Mucosa of rectum (tissue), 2 donors: ENCODE measurements at regions not wholly inside any gene's neighbourhood (a gene's known extent, or its start where the extent isn't known, plus 50 kb on each side); places are given as distances from the start of the nearest gene placed in this dataset.
"Not testable (repeated sequence)": the region's sequence is repeated elsewhere in the genome, so short reads cannot be mapped to it uniquely, and the experiment has no call there.

Experiments
- H3K27ac ChIP-seq, 2 donors: one replicate each; pipeline ENCODE4 v1.7.0; 2013; ENCODE audit warnings: inconsistent platforms in 2 of 2, low read depth in 2 of 2, low read length in 2 of 2
- H3K27me3 ChIP-seq, 2 donors: one replicate each; pipeline ENCODE4 v1.7.0; 2013; ENCODE audit warnings: low read length in 2 of 2; ENCODE audit not compliant: control insufficient read depth in 2 of 2, insufficient read depth in 2 of 2
- H3K36me3 ChIP-seq, 2 donors: one replicate each; pipeline ENCODE4 v1.7.0; 2013; ENCODE audit warnings: low read length in 2 of 2; ENCODE audit not compliant: control insufficient read depth in 2 of 2, insufficient read depth in 2 of 2
- H3K4me1 ChIP-seq, 2 donors: one replicate each; pipeline ENCODE4 v1.7.0; 2013; ENCODE audit warnings: low read length in 2 of 2, mild to moderate bottlenecking in 1 of 2; ENCODE audit not compliant: control insufficient read depth in 2 of 2, insufficient read depth in 2 of 2
- H3K4me3 ChIP-seq, 2 donors: one replicate each; pipeline ENCODE4 v1.7.0; 2013; ENCODE audit warnings: low read length in 2 of 2
- H3K9ac ChIP-seq, 2 donors: one replicate each; pipeline ENCODE4 v1.7.0; 2013; ENCODE audit warnings: low read length in 2 of 2, low read depth in 1 of 2, mild to moderate bottlenecking in 1 of 2
- H3K9me3 ChIP-seq, 2 donors: one replicate each; pipeline ENCODE4 v1.7.0; 2013; ENCODE audit warnings: low read length in 2 of 2; ENCODE audit not compliant: control insufficient read depth in 2 of 2
- donor health status: healthy.
- donor health status: Normal muscosa, but diverticular disease.

- no peaks in the 10 kb centered on the region for H3K27me3 ChIP-seq
- no peak overlapping the region for H3K4me3 ChIP-seq
- no peaks in the 10 kb centered on the region for H3K36me3 ChIP-seq
- no peaks in the 10 kb centered on the region for H3K4me1 ChIP-seq
- no peak overlapping the region for H3K27ac ChIP-seq
- H3K9me3 ChIP-seq, result no peaks in the 10 kb centered on the region
- H3K9ac ChIP-seq, result no peak overlapping the region
Measured at GRCh38 chr5:174559566-174560090, 164.8 kb upstream of the MSX2 start.

DNA sequence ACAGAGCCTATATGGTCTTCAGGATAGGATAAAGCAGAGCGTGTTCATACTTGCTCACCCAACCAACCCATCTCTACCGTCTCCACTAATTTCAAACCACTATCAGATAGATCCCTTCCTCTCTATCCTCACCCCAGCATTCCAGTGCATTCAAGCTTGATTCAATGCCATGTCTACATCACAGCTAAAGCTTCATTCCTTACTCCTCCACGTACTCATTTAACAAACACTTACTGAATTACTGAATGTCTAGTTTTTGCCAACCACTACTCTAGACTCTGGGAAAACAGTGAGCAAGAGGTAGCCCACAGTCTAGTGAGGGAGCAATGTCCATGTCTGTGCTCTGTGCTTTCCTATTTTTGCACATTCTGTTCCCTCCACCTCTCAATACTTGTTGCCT, 163.5 kb upstream of the MSX2 start:
- H3K27ac ChIP-seq, result no peak overlapping the region
- no peaks in the 10 kb centered on the region for H3K4me1 ChIP-seq
- H3K27me3 ChIP-seq, result no peaks in the 10 kb centered on the region
- no peak overlapping the region for H3K4me3 ChIP-seq
- H3K9me3 ChIP-seq, result no peaks in the 10 kb centered on the region
- H3K9ac ChIP-seq, result no peak overlapping the region
- no peaks in the 10 kb centered on the region for H3K36me3 ChIP-seq

- not testable (repeated sequence) for H3K27me3 ChIP-seq, H3K4me1 ChIP-seq, H3K36me3 ChIP-seq
Measured at GRCh38 chr5:174563040-174563439, 161.3 kb upstream of the MSX2 start.

GRCh38 chr5:174563899-174564298, 160.5 kb upstream of the MSX2 start:
- Histone ChIP-seq H3K27ac (no peak overlapping the region), H3K27me3 (no peaks in the 10 kb centered on the region), H3K36me3 (no peaks in the 10 kb centered on the region), H3K9ac (no peak overlapping the region), H3K4me3 (no peak overlapping the region), H3K4me1 (no peaks in the 10 kb centered on the region), H3K9me3 (no peaks in the 10 kb centered on the region)

More at GRCh38 chr5:174563040-174563439, 161.3 kb upstream of the MSX2 start:
- not testable (repeated sequence) for H3K27ac ChIP-seq, H3K9ac ChIP-seq, H3K9me3 ChIP-seq, H3K4me3 ChIP-seq

DNA sequence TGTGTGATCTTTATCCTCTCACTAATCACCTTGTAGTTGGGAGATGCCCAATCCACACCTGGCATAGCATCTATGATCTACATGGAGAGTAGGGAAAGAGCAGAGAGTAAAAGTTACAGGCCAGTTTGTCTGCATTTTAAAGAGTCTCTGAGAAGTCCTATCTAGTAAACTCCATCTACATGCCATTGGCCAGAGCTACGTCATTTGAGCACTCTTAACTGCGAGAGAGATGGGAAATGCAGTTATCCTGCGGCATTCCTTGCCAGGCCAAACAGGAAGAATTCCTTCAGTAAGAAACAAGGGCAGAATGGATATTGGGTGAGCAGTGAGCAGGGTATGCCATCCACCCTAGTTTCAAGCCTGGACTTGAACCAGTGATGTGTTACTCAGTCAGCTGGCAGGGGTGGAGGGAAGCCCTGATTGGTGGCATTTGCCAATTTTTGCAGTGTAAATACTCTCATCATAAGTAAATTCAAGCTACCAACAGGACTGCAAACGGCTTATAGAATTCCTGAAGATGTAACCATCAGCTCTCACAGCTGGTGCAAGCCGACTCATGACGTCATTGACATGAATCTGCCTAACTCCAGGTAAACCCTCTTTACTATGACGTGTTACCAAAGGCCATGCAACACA, 156.8 kb upstream of the MSX2 start:
- Histone ChIP-seq H3K4me3 (no peak overlapping the region), H3K4me1 (no peaks in the 10 kb centered on the region), H3K27me3 (no peaks in the 10 kb centered on the region), H3K36me3 (no peaks in the 10 kb centered on the region), H3K27ac (no peak overlapping the region), H3K9me3 (no peaks in the 10 kb centered on the region), H3K9ac (no peak overlapping the region)

DNA sequence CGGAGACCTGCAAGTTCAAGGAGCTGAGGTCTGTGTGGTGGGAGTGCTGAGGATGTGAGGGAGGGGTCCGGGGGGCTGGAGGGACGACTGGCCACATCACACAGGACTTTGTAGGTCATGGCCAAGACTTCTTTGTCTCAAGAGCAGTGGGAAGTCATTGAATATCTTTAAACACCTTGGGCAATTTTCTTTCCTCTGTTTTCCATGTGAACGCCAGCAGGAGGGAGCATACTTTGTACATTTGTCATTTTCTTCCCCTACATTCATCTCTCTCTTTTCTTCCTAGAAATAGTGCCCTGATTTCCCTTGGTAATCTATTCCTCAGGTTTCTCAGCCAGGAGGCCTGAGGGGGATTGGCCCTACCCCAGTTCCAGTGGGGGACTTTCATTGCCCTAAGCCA, 153.7 kb upstream of the MSX2 start:
- Histone ChIP-seq H3K4me1 (no peaks in the 10 kb centered on the region), H3K9ac (no peak overlapping the region), H3K27ac (no peak overlapping the region), H3K9me3 (no peaks in the 10 kb centered on the region), H3K36me3 (no peaks in the 10 kb centered on the region), H3K4me3 (no peak overlapping the region), H3K27me3 (no peaks in the 10 kb centered on the region)

DNA sequence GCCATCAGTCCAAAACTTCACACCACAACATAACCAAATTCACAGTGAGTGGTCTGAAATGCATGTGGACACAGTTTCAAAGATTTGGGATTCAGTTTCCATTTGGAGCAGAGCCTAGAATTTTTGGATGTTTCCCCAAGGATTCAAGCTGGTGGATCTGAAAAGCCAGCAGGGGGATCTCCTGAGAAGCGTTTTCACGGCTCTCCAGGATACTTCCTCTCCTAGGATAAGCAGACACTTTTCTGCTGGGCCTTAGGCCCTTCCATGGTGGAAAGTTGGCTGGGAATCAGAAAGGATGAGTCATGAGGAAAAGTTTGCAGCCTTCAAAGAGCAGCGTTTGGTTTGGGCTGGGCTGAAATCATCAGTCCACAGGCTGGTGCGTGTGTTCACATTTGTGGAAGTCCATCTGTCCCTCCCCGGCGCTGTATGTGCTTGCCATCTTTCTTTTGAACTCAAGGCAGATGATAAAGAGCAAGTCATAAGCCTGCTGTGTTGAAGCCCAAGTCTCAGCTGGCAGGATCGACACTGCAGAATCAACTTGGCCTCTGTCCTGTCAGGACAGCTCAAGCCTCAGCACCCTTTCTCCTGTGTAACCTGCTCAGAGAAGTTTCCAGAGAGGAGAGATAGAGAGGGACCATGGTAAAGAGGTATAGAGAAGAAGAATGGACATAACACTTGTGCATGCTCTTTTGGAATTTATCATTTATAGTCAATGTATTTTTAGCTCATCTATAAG, 152.6 kb upstream of the MSX2 start:
- Histone ChIP-seq H3K27me3 (no peaks in the 10 kb centered on the region), H3K36me3 (no peaks in the 10 kb centered on the region), H3K27ac (no peak overlapping the region), H3K9ac (no peak overlapping the region), H3K9me3 (no peaks in the 10 kb centered on the region), H3K4me3 (no peak overlapping the region), H3K4me1 (no peaks in the 10 kb centered on the region)

DNA sequence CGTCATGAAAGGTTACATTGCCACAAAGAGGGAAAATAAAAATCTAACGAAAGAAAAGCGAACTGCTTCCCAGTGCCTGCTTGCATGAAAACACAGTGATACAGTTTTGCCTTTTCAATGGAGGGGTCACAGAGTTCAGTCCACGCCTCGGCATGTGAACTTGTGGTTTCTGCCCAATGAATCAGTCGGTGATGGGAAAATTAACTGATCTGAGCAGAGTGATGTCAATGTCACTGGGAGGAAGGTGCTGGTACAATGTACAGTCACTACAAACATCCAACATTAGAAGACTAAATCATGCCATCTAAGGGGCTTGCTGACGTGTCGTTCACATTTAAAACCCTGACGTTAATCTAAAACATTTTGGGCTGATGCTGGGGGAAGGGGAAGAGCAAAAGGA, 151.8 kb upstream of the MSX2 start:
- H3K27me3 ChIP-seq, result no peaks in the 10 kb centered on the region
- H3K4me3 ChIP-seq, result no peak overlapping the region
- no peaks in the 10 kb centered on the region for H3K4me1 ChIP-seq
- H3K9me3 ChIP-seq, result no peaks in the 10 kb centered on the region
- no peaks in the 10 kb centered on the region for H3K36me3 ChIP-seq
- H3K9ac ChIP-seq, result no peak overlapping the region
- H3K27ac ChIP-seq, result no peak overlapping the region

GRCh38 chr5:174573221-174573994, 151.0 kb upstream of the MSX2 start:
- H3K9me3 ChIP-seq, result no peaks in the 10 kb centered on the region

GRCh38 chr5:174575043-174575442, 149.3 kb upstream of the MSX2 start:
- no peaks in the 10 kb centered on the region for H3K4me1 ChIP-seq
- H3K27ac ChIP-seq, result no peak overlapping the region
- no peaks in the 10 kb centered on the region for H3K36me3 ChIP-seq
- no peaks in the 10 kb centered on the region for H3K9me3 ChIP-seq
- no peak overlapping the region for H3K4me3 ChIP-seq
- no peak overlapping the region for H3K9ac ChIP-seq
- no peaks in the 10 kb centered on the region for H3K27me3 ChIP-seq

More at GRCh38 chr5:174573221-174573994, 151.0 kb upstream of the MSX2 start:
- no peak overlapping the region for H3K9ac ChIP-seq
- H3K4me3 ChIP-seq, result no peak overlapping the region
- no peaks in the 10 kb centered on the region for H3K4me1 ChIP-seq
- no peak overlapping the region for H3K27ac ChIP-seq
- H3K36me3 ChIP-seq, result no peaks in the 10 kb centered on the region
- H3K27me3 ChIP-seq, result no peaks in the 10 kb centered on the region
